NT2/D1 (cell line): ENCODE measurements at regions not wholly inside any gene's neighbourhood (a gene's known extent, or its start where the extent isn't known, plus 50 kb on each side); places are given as distances from the start of the nearest gene placed in this dataset.

Experiments used
- SUZ12 ChIP-seq: IDR thresholded peaks from 2 replicates; pipeline ENCODE4 v1.6.1; 2011; ENCODE audit not compliant: insufficient read length, insufficient read depth; ENCODE audit errors: extremely low read depth
- YY1 ChIP-seq: IDR thresholded peaks from 2 replicates; pipeline ENCODE4 v1.6.1; 2011; ENCODE audit not compliant: insufficient read length, insufficient read depth
- ZNF274 ChIP-seq: IDR thresholded peaks from 2 replicates; pipeline ENCODE4 v1.6.1; 2011; ENCODE audit warnings: mild to moderate bottlenecking, low read depth, low read length

GRCh38 chr10:4046030-4046429 lies 261.0 kb upstream of the KLF6 start:
- TF ChIP-seq YY1 (no peak), SUZ12 (no peak), ZNF274 (no peak)
